ENCODE measurements at regions not wholly inside any gene's neighbourhood (a gene's known extent, or its start where the extent isn't known, plus 50 kb on each side); places are given as distances from the start of the nearest gene placed in this dataset.

GRCh38 chr18:41853280-41853679 is 101.8 kb upstream of the PIK3C3 start:
- TF ChIP-seq CTCF (IDR thresholded peaks at IDR 0.05) = no peak
- no peak for TF ChIP-seq POLR2A (IDR thresholded peaks at IDR 0.05)
- TF ChIP-seq POLR2AphosphoS5 (IDR thresholded peaks at IDR 0.05) = no peak
- TF ChIP-seq EP300 (IDR thresholded peaks at IDR 0.05; ENCODE audit: low read depth) = no peak
- no peaks in the 10 kb centered on the region for H3K36me3 ChIP-seq
- H3K4me1 ChIP-seq = no peaks in the 10 kb centered on the region
- H3K27ac ChIP-seq = no peak overlapping the region
- WGBS, 2 donors (ENCODE audit: low coverage in 1 of 2) = 58 to 63% methylated on average over 1 of the region's 1 CpG
- no peak for DNase-seq
- H3K4me3 ChIP-seq = no peak overlapping the region
- H3K9me3 ChIP-seq = no peaks in the 10 kb centered on the region
- no peaks in the 10 kb centered on the region for H3K27me3 ChIP-seq
- intact Hi-C loops (cut with DNase I; ENCODE audit: low total_unique reads) = no loop called here
- in situ Hi-C loops (cut with MboI; ENCODE audit: low pct_ligation_motif_present in 1 of 4, low pct_unique_long_range_greater_than_20kb in 1 of 4, low sequenced_read_pairs in 3 of 4) = no loop called here

GRCh38 chr18:41850781-41851180 is 104.3 kb upstream of the PIK3C3 start:
- Histone ChIP-seq H3K27ac (no peak overlapping the region), H3K4me3 (no peak overlapping the region), H3K4me1 (no peaks in the 10 kb centered on the region), H3K27me3 (no peaks in the 10 kb centered on the region), H3K36me3 (no peaks in the 10 kb centered on the region), H3K9me3 (no peaks in the 10 kb centered on the region)
- in situ Hi-C loops (cut with MboI; ENCODE audit: low pct_ligation_motif_present in 1 of 4, low pct_unique_long_range_greater_than_20kb in 1 of 4, low sequenced_read_pairs in 3 of 4) (no loop called here), intact Hi-C loops (cut with DNase I; ENCODE audit: low total_unique reads) (no loop called here)
- WGBS, 2 donors (ENCODE audit: low coverage in 1 of 2) = 66 to 68% methylated on average over 2 of the region's 2 CpGs
- DNase-seq = no peak
- TF ChIP-seq POLR2A (IDR thresholded peaks at IDR 0.05) = no peak
- TF ChIP-seq POLR2AphosphoS5 (IDR thresholded peaks at IDR 0.05) = no peak
- TF ChIP-seq EP300 (IDR thresholded peaks at IDR 0.05; ENCODE audit: low read depth) = no peak
- TF ChIP-seq CTCF (IDR thresholded peaks at IDR 0.05) = no peak

GRCh38 chr18:41849632-41850031 is 105.4 kb upstream of the PIK3C3 start:
- Histone ChIP-seq H3K36me3 (no peaks in the 10 kb centered on the region), H3K4me1 (no peaks in the 10 kb centered on the region), H3K27ac (no peak overlapping the region), H3K9me3 (no peaks in the 10 kb centered on the region), H3K4me3 (no peak overlapping the region), H3K27me3 (no peaks in the 10 kb centered on the region)
- intact Hi-C loops (cut with DNase I; ENCODE audit: low total_unique reads) (no loop called here), in situ Hi-C loops (cut with MboI; ENCODE audit: low pct_ligation_motif_present in 1 of 4, low pct_unique_long_range_greater_than_20kb in 1 of 4, low sequenced_read_pairs in 3 of 4) (no loop called here)
- no peak for DNase-seq
- TF ChIP-seq EP300 (IDR thresholded peaks at IDR 0.05; ENCODE audit: low read depth) = no peak
- 56 to 61% methylated on average over 3 of the region's 3 CpGs for WGBS, 2 donors (ENCODE audit: low coverage in 1 of 2)

- Histone ChIP-seq H3K4me3 (no peak overlapping the region), H3K27me3 (no peaks in the 10 kb centered on the region), H3K9me3 (no peaks in the 10 kb centered on the region), H3K36me3 (no peaks in the 10 kb centered on the region), H3K4me1 (no peaks in the 10 kb centered on the region), H3K27ac (no peak overlapping the region)
- intact Hi-C loops (cut with DNase I; ENCODE audit: low total_unique reads) (no loop called here), in situ Hi-C loops (cut with MboI; ENCODE audit: low pct_ligation_motif_present in 1 of 4, low pct_unique_long_range_greater_than_20kb in 1 of 4, low sequenced_read_pairs in 3 of 4) (no loop called here)
- no peak for DNase-seq
- WGBS, 2 donors (ENCODE audit: low coverage in 1 of 2) = 80 to 82% methylated on average over 4 of the region's 4 CpGs
- TF ChIP-seq POLR2A (IDR thresholded peaks at IDR 0.05) (no peak), CTCF (IDR thresholded peaks at IDR 0.05) (no peak), EP300 (IDR thresholded peaks at IDR 0.05; ENCODE audit: low read depth) (no peak), POLR2AphosphoS5 (IDR thresholded peaks at IDR 0.05) (no peak)
Measured at GRCh38 chr18:41845563-41845962, 109.5 kb upstream of the PIK3C3 start.

- Histone ChIP-seq H3K4me1 (no peaks in the 10 kb centered on the region), H3K4me3 (no peak overlapping the region), H3K9me3 (no peaks in the 10 kb centered on the region), H3K27me3 (no peaks in the 10 kb centered on the region), H3K27ac (no peak overlapping the region), H3K36me3 (no peaks in the 10 kb centered on the region)
- intact Hi-C loops (cut with DNase I; ENCODE audit: low total_unique reads) = no loop called here
- WGBS, 2 donors (ENCODE audit: low coverage in 1 of 2) = 56 to 70% methylated on average over 1 to 3 of the region's 3 CpGs
- DNase-seq = no peak
- in situ Hi-C loops (cut with MboI; ENCODE audit: low pct_ligation_motif_present in 1 of 4, low pct_unique_long_range_greater_than_20kb in 1 of 4, low sequenced_read_pairs in 3 of 4) = no loop called here
- TF ChIP-seq POLR2AphosphoS5 (IDR thresholded peaks at IDR 0.05) (no peak), CTCF (IDR thresholded peaks at IDR 0.05) (no peak), POLR2A (IDR thresholded peaks at IDR 0.05) (no peak), EP300 (IDR thresholded peaks at IDR 0.05; ENCODE audit: low read depth) (no peak)
Measured at GRCh38 chr18:41842886-41843285, 112.1 kb upstream of the PIK3C3 start.
